WTC11 (cell line): ENCODE measurements at regions not wholly inside any gene's neighbourhood (a gene's known extent, or its start where the extent isn't known, plus 50 kb on each side); places are given as distances from the start of the nearest gene placed in this dataset.

ENCODE experiments used
- CTCF ChIP-seq: fragments of 200-600 bp; IDR thresholded peaks from 2 replicates; pipeline ENCODE4 v1.8.0; 2022; ENCODE audit warnings: antibody characterized with exemption
- E2F1 ChIP-seq: sonication (generic); formaldehyde crosslinking; IDR thresholded peaks from 2 replicates; pipeline ENCODE4 v1.8.0; 2022; ENCODE audit warnings: mild to moderate bottlenecking, missing genetic modification reagents
- E2F5 ChIP-seq: sonication (generic); formaldehyde crosslinking; IDR thresholded peaks from 2 replicates; pipeline ENCODE4 v1.8.1; 2022; ENCODE audit warnings: mild to moderate bottlenecking, moderate library complexity, missing genetic modification reagents
- JUN ChIP-seq: sonication (generic); formaldehyde crosslinking; IDR thresholded peaks from 2 replicates; pipeline ENCODE4 v1.8.0; 2023; ENCODE audit warnings: mild to moderate bottlenecking, missing genetic modification reagents
- KAT7 ChIP-seq: sonication (generic); formaldehyde crosslinking; IDR thresholded peaks from 2 replicates; pipeline ENCODE4 v1.8.1; 2023; ENCODE audit warnings: missing genetic modification reagents, mild to moderate bottlenecking, borderline replicate concordance
- NFYB ChIP-seq: sonication (generic); formaldehyde crosslinking; conservative IDR thresholded peaks from 2 replicates; pipeline ENCODE4 v1.8.0; 2022; ENCODE audit warnings: low read depth, missing genetic modification reagents
- NR1H2 ChIP-seq: sonication (generic); formaldehyde crosslinking; IDR thresholded peaks from 2 replicates; pipeline ENCODE4 v1.9.0; 2021; ENCODE audit warnings: mild to moderate bottlenecking, moderate library complexity, missing genetic modification reagents
- PRDM15 ChIP-seq: sonication (generic); formaldehyde crosslinking; IDR thresholded peaks from 2 replicates; pipeline ENCODE4 v1.8.0; 2022; ENCODE audit warnings: missing genetic modification reagents
- USF1 ChIP-seq: sonication (generic); formaldehyde crosslinking; IDR thresholded peaks from 2 replicates; pipeline ENCODE4 v1.8.0; 2022; ENCODE audit warnings: mild to moderate bottlenecking, missing genetic modification reagents
- ZBTB21 ChIP-seq: sonication (generic); formaldehyde crosslinking; IDR thresholded peaks from 2 replicates; pipeline ENCODE4 v1.8.1; 2023; ENCODE audit warnings: mild to moderate bottlenecking, missing genetic modification reagents, borderline replicate concordance
- ZNF121 ChIP-seq: sonication (generic); formaldehyde crosslinking; IDR thresholded peaks from 2 replicates; pipeline ENCODE4 v1.8.0; 2023; ENCODE audit warnings: missing genetic modification reagents

- TF ChIP-seq KAT7 (CRISPR knock-in tag), result no peak
- no peak for TF ChIP-seq NFYB (CRISPR knock-in tag)
- TF ChIP-seq E2F1, result no peak
- no peak for TF ChIP-seq CTCF
- no peak for TF ChIP-seq NR1H2 (CRISPR knock-in tag)
- no peak for TF ChIP-seq E2F5
- no peak for TF ChIP-seq PRDM15
- no peak for TF ChIP-seq ZBTB21 (CRISPR knock-in tag)
- no peak for TF ChIP-seq ZNF121
- peak; percentile 18; the same call in 1 of the 2 replicates for TF ChIP-seq USF1
- TF ChIP-seq JUN (CRISPR knock-in tag), result no peak
Measured at GRCh38 chr4:27278615-27279375, 418.2 kb downstream of the STIM2 start.
